CD4-positive, alpha-beta T cell (primary cell): ENCODE measurements at regions not wholly inside any gene's neighbourhood (a gene's known extent, or its start where the extent isn't known, plus 50 kb on each side); places are given as distances from the start of the nearest gene placed in this dataset.

Experiments used
- ATAC-seq: fragments of 200-7000 bp; cut with Tn5 transposase; one replicate; pipeline ENCODE4 v1.10.0; 2022; ENCODE audit warnings: mild to moderate bottlenecking; ENCODE audit not compliant: poor library complexity
- CTCF ChIA-PET: fragments of 350-600 bp; sonication (Branson Sonifier 250); formaldehyde crosslinking; loops from one replicate; lab custom pipeline; 2021; ENCODE audit warnings: antibody characterized with exemption, inconsistent platforms; lab: Charles Lee
- POLR2A ChIA-PET: fragments of 350-600 bp; sonication (Branson Sonifier 250); formaldehyde crosslinking; loops from one replicate; lab custom pipeline; 2021; ENCODE audit warnings: antibody characterized with exemption, inconsistent platforms; lab: Charles Lee
- DNase-seq, 14 experiments: peaks; one replicate each; pipeline ENCODE4 v3.0.0-alpha.2; 2013 to 2020; ENCODE audit warnings: mixed read lengths in 2 of 14
- H3K27ac ChIP-seq, 2 donors: one replicate each; pipeline versions ENCODE4 v1.5.1 to v1.7.0; 2013; ENCODE audit warnings: low read length in 2 of 2, low read depth in 1 of 2, mild to moderate bottlenecking in 1 of 2
- H3K27me3 ChIP-seq, 2 experiments: 1 replicate in 1 of 2; 2 replicates in 1 of 2; pipeline versions ENCODE4 v1.6.1 to v1.7.0; 2013; ENCODE audit warnings: low read length in 2 of 2, control low read depth in 1 of 2, mild to moderate bottlenecking in 1 of 2, moderate library complexity in 1 of 2; ENCODE audit not compliant: insufficient read depth in 2 of 2, control insufficient read depth in 1 of 2
- H3K36me3 ChIP-seq: one replicate; pipeline ENCODE4 v1.6.1; 2013; ENCODE audit warnings: low read length, control low read depth; ENCODE audit not compliant: insufficient read depth
- H3K4me1 ChIP-seq: one replicate; pipeline ENCODE4 v1.6.1; 2013; ENCODE audit warnings: low read length, control low read depth; ENCODE audit not compliant: insufficient read depth
- H3K4me3 ChIP-seq: one replicate; pipeline ENCODE4 v1.5.1; 2013; ENCODE audit warnings: mild to moderate bottlenecking, low read length, moderate library complexity
- H3K9me3 ChIP-seq, 2 experiments: 1 replicate in 1 of 2; 2 replicates in 1 of 2; pipeline versions ENCODE4 v1.6.1 to v1.7.0; 2013; ENCODE audit warnings: low read length in 2 of 2, mild to moderate bottlenecking in 2 of 2, control low read depth in 1 of 2, moderate library complexity in 1 of 2; ENCODE audit not compliant: control insufficient read depth in 1 of 2, insufficient read depth in 1 of 2
- H3K27ac Mint-ChIP-seq: one replicate; pipeline ENCODE4 v1.8.0; 2020; ENCODE audit warnings: mixed read lengths
- H3K27me3 Mint-ChIP-seq: one replicate; pipeline ENCODE4 v1.8.0; 2021; ENCODE audit warnings: mixed read lengths
- H3K36me3 Mint-ChIP-seq: one replicate; pipeline ENCODE4 v1.8.0; 2021; ENCODE audit warnings: low read depth, mixed read lengths
- H3K4me1 Mint-ChIP-seq: one replicate; pipeline ENCODE4 v1.8.0; 2021; ENCODE audit warnings: low read depth, mixed read lengths
- H3K4me3 Mint-ChIP-seq: one replicate; pipeline ENCODE4 v1.8.0; 2020; ENCODE audit warnings: mild to moderate bottlenecking, mixed read lengths
- H3K9me3 Mint-ChIP-seq: one replicate; pipeline ENCODE4 v1.8.0; 2020; ENCODE audit warnings: mixed read lengths
- CTCF ChIP-seq: fragments of 200-600 bp; IDR thresholded peaks from one replicate; pipeline ENCODE4 v1.8.0; 2022; ENCODE audit warnings: antibody characterized with exemption, mild to moderate bottlenecking
- intact Hi-C, 2 experiments: fragments of 100-400 bp; cut with DNase I in 1 of 2; cut with micrococcal nuclease in 1 of 2; formaldehyde crosslinking; loops; one replicate each; pipeline versions ENCODE4 v1.15.1 to v1.9.0; 2023 to 2025; cut with DNase I, micrococcal nuclease

- Histone ChIP-seq H3K27ac (no peak overlapping the region), H3K4me1 (no peaks in the 10 kb centered on the region), H3K27me3 (no peaks in the 10 kb centered on the region), H3K4me3 (no peak overlapping the region), H3K36me3 (no peaks in the 10 kb centered on the region), H3K9me3 (no peaks in the 10 kb centered on the region)
- Mint-ChIP-seq H3K4me3 (no peak overlapping the region), H3K4me1 (no peaks in the 10 kb centered on the region), H3K9me3 (no peaks in the 10 kb centered on the region), H3K27ac (no peak overlapping the region), H3K36me3 (no peaks in the 10 kb centered on the region), H3K27me3 (no peaks in the 10 kb centered on the region)
- ChIA-PET CTCF (no interaction called here), POLR2A (no interaction called here)
- no peak for TF ChIP-seq CTCF
- DNase-seq (no peak), ATAC-seq (no peak)
- intact Hi-C loops, result no loop called here
Observed at GRCh38 chr19:31152906-31153305, 196.3 kb downstream of the TSHZ3 start.

GRCh38 chr19:31149441-31149941, 199.7 kb downstream of the TSHZ3 start:
- no peak for ATAC-seq
- ChIA-PET CTCF (no interaction called here), POLR2A (no interaction called here)
- intact Hi-C loops, result no loop called here
- no peak overlapping the region for H3K27ac ChIP-seq
- no peak overlapping the region for H3K27ac Mint-ChIP-seq
- no peaks in the 10 kb centered on the region for H3K4me1 ChIP-seq
- no peak for TF ChIP-seq CTCF
- H3K4me3 ChIP-seq, result no peak overlapping the region
- no peaks in the 10 kb centered on the region for H3K4me1 Mint-ChIP-seq
- no peaks in the 10 kb centered on the region for H3K9me3 Mint-ChIP-seq
- no peaks in the 10 kb centered on the region for H3K36me3 Mint-ChIP-seq
- no peaks in the 10 kb centered on the region for H3K36me3 ChIP-seq
- no peaks in the 10 kb centered on the region for H3K27me3 Mint-ChIP-seq
- no peaks in the 10 kb centered on the region for H3K9me3 ChIP-seq
- no peak overlapping the region for H3K4me3 Mint-ChIP-seq
- DNase-seq, result no peak
- no peaks in the 10 kb centered on the region for H3K27me3 ChIP-seq

- Histone ChIP-seq H3K36me3 (no peaks in the 10 kb centered on the region), H3K4me1 (no peaks in the 10 kb centered on the region), H3K9me3 (no peaks in the 10 kb centered on the region), H3K4me3 (no peak overlapping the region), H3K27ac (no peak overlapping the region), H3K27me3 (no peaks in the 10 kb centered on the region)
- Mint-ChIP-seq H3K36me3 (no peaks in the 10 kb centered on the region), H3K27ac (no peak overlapping the region), H3K4me1 (no peaks in the 10 kb centered on the region), H3K4me3 (no peak overlapping the region), H3K9me3 (no peaks in the 10 kb centered on the region), H3K27me3 (no peaks in the 10 kb centered on the region)
- CTCF ChIA-PET, result no interaction called here
- DNase-seq (no peak), ATAC-seq (no peak)
- intact Hi-C loops, result no loop called here
- POLR2A ChIA-PET, result no interaction called here
- no peak for TF ChIP-seq CTCF
Observed at GRCh38 chr19:31148671-31149070, 200.6 kb downstream of the TSHZ3 start.
